ENCODE measurements at regions not wholly inside any gene's neighbourhood (a gene's known extent, or its start where the extent isn't known, plus 50 kb on each side); places are given as distances from the start of the nearest gene placed in this dataset.

GRCh38 chr9:20220286-20220685 is 402.0 kb downstream of the MLLT3 start:
- no peak for FAIRE-seq
- BruUV-seq (replicated peaks) = no TSS peak
- TF ChIP-seq PTTG1 (tag; IDR thresholded peaks at IDR 0.05; ENCODE audit: low read depth) = no peak
- no peak for TF ChIP-seq MLX (CRISPR knock-in tag; conservative IDR thresholded peaks at IDR 0.05)
- TF ChIP-seq MAFG (tag; conservative IDR thresholded peaks at IDR 0.05) = no peak
- TF ChIP-seq ZKSCAN8 (CRISPR knock-in tag; IDR thresholded peaks at IDR 0.05) = no peak
- TF ChIP-seq ELK3 (CRISPR knock-in tag; IDR thresholded peaks at IDR 0.05) = no peak
- TF ChIP-seq CEBPB (tag; IDR thresholded peaks at IDR 0.05) = no peak
- no peak for TF ChIP-seq BRF1 (IDR thresholded peaks at IDR 0.05; ENCODE audit: borderline replicate concordance, extremely low read depth, insufficient read length)
- TF ChIP-seq, protein P1, sequence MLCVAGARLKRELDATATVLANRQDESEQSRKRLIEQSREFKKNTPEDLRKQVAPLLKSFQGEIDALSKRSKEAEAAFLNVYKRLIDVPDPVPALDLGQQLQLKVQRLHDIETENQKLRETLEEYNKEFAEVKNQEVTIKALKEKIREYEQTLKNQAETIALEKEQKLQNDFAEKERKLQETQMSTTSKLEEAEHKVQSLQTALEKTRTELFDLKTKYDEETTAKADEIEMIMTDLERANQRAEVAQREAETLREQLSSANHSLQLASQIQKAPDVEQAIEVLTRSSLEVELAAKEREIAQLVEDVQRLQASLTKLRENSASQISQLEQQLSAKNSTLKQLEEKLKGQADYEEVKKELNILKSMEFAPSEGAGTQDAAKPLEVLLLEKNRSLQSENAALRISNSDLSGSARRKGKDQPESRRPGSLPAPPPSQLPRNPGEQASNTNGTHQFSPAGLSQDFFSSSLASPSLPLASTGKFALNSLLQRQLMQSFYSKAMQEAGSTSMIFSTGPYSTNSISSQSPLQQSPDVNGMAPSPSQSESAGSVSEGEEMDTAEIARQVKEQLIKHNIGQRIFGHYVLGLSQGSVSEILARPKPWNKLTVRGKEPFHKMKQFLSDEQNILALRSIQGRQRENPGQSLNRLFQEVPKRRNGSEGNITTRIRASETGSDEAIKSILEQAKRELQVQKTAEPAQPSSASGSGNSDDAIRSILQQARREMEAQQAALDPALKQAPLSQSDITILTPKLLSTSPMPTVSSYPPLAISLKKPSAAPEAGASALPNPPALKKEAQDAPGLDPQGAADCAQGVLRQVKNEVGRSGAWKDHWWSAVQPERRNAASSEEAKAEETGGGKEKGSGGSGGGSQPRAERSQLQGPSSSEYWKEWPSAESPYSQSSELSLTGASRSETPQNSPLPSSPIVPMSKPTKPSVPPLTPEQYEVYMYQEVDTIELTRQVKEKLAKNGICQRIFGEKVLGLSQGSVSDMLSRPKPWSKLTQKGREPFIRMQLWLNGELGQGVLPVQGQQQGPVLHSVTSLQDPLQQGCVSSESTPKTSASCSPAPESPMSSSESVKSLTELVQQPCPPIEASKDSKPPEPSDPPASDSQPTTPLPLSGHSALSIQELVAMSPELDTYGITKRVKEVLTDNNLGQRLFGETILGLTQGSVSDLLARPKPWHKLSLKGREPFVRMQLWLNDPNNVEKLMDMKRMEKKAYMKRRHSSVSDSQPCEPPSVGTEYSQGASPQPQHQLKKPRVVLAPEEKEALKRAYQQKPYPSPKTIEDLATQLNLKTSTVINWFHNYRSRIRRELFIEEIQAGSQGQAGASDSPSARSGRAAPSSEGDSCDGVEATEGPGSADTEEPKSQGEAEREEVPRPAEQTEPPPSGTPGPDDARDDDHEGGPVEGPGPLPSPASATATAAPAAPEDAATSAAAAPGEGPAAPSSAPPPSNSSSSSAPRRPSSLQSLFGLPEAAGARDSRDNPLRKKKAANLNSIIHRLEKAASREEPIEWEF (CRISPR knock-in tag; IDR thresholded peaks at IDR 0.05) = no peak
- TF ChIP-seq, protein P2, sequence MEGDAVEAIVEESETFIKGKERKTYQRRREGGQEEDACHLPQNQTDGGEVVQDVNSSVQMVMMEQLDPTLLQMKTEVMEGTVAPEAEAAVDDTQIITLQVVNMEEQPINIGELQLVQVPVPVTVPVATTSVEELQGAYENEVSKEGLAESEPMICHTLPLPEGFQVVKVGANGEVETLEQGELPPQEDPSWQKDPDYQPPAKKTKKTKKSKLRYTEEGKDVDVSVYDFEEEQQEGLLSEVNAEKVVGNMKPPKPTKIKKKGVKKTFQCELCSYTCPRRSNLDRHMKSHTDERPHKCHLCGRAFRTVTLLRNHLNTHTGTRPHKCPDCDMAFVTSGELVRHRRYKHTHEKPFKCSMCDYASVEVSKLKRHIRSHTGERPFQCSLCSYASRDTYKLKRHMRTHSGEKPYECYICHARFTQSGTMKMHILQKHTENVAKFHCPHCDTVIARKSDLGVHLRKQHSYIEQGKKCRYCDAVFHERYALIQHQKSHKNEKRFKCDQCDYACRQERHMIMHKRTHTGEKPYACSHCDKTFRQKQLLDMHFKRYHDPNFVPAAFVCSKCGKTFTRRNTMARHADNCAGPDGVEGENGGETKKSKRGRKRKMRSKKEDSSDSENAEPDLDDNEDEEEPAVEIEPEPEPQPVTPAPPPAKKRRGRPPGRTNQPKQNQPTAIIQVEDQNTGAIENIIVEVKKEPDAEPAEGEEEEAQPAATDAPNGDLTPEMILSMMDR (IDR thresholded peaks at IDR 0.05 in 2 of 3, conservative IDR thresholded peaks at IDR 0.05 in 1 of 3; ENCODE audit: insufficient read depth in 2 of 3, low read depth in 1 of 3, low read length in 3 of 3) = no peak
- no peak for TF ChIP-seq ID3 (CRISPR knock-in tag; IDR thresholded peaks at IDR 0.05)
- no peak for TF ChIP-seq ID3 (tag; IDR thresholded peaks at IDR 0.05)
- TF ChIP-seq ETV5 (CRISPR knock-in tag; IDR thresholded peaks at IDR 0.05; ENCODE audit: low read depth) = no peak

More at GRCh38 chr9:20220286-20220685, 402.0 kb downstream of the MLLT3 start:
- Histone ChIP-seq H3K9ac (ENCODE audit: insufficient read depth in 1 of 2, low read depth in 2 of 2, low read length in 2 of 2) (no peak overlapping the region), H3K27ac (ENCODE audit: extremely low read depth, low read depth, low read length) (no peak overlapping the region), H3K79me2 (ENCODE audit: control insufficient read depth, insufficient read depth, low read length) (no peaks in the 10 kb centered on the region), H3K4me2 (ENCODE audit: insufficient read depth, low read length) (no peak overlapping the region), H4K20me1 (replicated peaks; ENCODE audit: control insufficient read depth, insufficient read depth, low read length) (no peaks in the 10 kb centered on the region), H3K9me3 (replicated peaks; ENCODE audit: control insufficient read depth, insufficient read depth, low read depth, low read length) (no peaks in the 10 kb centered on the region), H3K9me1 (ENCODE audit: control insufficient read depth, insufficient read depth, low read length) (no peaks in the 10 kb centered on the region), H3K4me1 (replicated peaks in 1 of 2; ENCODE audit: control insufficient read depth in 2 of 2, insufficient read depth in 2 of 2, low read length in 2 of 2) (no peaks in the 10 kb centered on the region), H2AFZ (ENCODE audit: low read depth, low read length) (no peak overlapping the region), H3K4me3 (no peak overlapping the region), H3K36me3 (ENCODE audit: control insufficient read depth, insufficient read depth, low read length) (no peaks in the 10 kb centered on the region), H3K27me3 (ENCODE audit: control insufficient read depth in 2 of 2, insufficient read depth in 2 of 2, low read length in 2 of 2) (no peaks in the 10 kb centered on the region)
- intact Hi-C loops (cut with micrococcal nuclease) (no loop called here), in situ Hi-C loops (cut with MboI) (no loop called here)
- 0% methylated on average over 3 of the region's 3 CpGs for WGBS (ENCODE audit: insufficient coverage, low coverage, missing lambda C conversion rate)
- ATAC-seq (no peak), DNase-seq (ENCODE audit: extremely low read depth in 1 of 4, low spot score in 3 of 4) (no peak)
- ChIA-PET POLR2A (no interaction called here), CTCF (ENCODE audit: low intra/inter-chr PET ratio) (no interaction called here)
